Muscle of back (tissue), 3 donors: ENCODE measurements at regions not wholly inside any gene's neighbourhood (a gene's known extent, or its start where the extent isn't known, plus 50 kb on each side); places are given as distances from the start of the nearest gene placed in this dataset.
A peak's percentile ranks its signal among the peaks of the same experiment; 100 is the strongest.
"Not testable (repeated sequence)": the region's sequence is repeated elsewhere in the genome, so short reads cannot be mapped to it uniquely, and the experiment has no call there.

Experiments
- DNase-seq, 3 donors: peaks; one replicate each; pipeline versions ENCODE4 v3.0.0 to v3.0.0-alpha.2; 2013

DNA sequence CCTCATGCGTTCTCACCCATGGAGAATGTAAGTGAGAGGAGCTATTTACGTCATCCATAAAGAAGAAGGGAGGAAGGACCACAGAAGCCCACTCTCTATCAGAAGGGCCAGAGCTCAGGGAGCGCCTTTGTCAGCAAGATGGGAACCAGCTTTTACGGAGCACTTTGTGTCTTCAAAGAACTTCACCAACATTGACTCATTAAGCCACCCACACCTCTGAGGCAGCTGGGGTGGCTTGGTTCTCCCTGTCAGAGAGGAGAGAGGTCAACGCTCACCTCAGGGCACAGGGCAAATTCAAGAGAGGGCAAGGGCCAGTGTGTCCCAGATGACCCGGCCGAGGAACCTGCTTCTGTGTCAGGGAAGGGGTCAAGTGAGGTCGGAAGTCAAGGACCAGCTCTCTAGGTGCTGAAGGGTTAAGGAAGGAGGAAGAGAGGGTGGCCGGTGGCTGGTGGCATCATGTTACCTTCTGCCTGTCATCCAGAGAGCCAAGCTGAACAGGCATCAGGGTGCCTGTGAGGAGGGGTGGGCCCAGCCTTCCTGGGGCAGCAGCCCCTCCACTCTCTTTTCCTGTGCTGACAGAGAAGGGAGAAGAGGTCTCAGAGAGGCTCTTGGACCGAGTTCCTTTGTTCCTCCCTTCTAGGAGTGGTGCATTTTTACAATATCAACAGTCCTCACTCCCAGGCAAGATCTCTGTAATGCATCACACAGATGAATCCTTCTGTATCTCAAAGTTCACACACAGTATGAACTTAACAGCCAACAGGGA lies 109.0 kb downstream of the ETS2 start:
- DNase-seq, result peak in 1 of 3 donors; percentile 65

DNA sequence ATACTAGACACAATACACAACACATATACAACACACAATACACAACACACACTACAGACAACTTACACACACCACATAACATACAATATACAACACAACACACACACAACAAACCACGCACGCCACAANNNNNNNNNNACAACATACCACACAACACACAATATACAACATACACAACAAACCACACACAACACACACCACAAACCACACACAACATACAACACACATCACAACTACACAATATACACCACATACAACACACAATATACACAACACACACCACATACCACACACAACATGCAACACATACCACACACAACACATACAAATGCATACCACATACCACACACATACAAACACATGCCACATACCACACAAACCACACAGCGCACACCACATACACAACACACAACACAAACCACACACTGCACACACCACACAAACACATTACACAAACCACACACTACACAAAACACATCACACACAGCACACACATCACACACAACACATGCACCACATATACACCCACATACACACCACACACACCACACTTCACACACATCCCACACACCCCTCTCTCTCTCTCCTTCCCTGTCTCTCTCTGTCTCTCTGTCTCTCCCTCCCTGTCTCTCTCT lies 108.3 kb downstream of the ETS2 start:
- DNase-seq, result no peak

DNA sequence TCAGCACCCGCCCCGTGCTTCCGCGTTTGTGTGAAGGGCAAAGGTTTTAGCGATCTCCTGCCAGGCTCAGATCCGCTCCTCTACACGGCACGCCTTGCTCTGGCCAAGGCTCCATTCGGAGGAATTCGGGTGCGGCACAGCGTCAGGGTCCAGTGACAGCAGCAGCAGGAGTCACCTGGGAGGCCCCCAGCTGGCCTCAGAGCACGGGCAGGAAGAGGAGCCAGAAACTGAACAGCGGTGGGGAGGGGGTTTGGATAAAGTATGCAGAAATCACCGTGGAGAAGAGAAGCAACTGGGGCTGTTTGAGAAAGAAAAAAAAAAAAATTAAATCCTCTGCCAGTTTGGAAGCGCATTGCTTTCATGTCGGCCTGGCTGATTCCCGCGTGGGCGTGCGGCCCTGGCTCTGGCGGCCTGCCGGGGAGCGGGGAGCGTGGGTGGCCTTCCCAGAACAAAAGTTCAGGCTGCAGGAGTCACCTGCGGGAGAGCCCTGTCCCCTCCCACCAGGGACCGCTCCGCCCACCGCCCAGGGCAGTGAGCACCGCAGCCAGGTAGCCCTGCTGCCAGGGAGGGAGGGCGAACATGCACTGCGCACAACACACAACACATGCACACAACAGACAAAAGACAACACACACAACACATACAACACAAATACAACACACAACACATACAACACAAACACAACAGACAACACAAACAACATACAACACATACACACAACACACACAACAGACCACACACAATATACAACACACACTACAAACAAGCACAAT lies 107.6 kb downstream of the ETS2 start:
- peak in 2 of 3 donors; percentile 76 to 90 for DNase-seq

DNA sequence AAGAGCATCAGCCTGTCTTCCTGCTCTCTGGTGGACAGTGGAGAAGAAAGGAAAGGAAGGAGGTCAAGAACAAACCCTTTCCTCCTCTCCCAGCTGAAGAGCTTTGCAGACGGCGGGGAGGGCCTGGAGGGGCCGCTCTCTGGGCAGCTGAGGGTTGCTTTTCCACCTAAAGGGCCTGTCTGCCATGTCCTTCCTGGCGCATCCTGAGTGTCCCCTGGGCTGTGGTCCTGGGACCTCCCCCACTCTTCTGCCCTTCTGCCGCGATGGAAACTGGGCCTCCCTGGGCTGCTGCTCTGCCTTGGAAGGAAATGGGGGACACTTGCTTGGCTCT lies 107.0 kb downstream of the ETS2 start:
- no peak for DNase-seq

DNA sequence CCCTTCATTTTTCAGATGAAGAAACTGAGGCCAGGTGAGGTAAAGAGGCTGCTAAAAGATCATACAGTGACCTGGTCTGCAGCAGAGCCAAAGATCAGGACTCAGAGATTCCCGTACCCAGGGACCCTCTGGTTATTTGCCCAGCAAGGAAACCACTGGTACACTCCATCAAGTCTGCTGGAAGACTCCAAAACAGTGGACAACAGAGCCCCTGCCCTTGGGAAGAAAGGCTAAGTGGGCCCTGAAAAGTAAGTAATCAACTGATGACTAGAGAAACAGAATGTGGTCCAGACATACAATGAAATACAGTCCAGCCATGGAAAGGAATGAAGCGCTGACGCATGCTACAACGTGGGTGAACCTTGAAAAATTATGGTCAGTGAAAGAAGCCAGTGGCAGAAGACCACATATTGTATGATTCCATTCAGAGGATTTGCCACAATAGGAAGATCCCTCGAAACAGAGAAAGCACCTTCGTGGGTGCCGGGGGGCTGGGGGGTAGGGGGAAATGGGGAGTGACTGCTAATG lies 106.4 kb downstream of the ETS2 start:
- DNase-seq, result no peak

DNA sequence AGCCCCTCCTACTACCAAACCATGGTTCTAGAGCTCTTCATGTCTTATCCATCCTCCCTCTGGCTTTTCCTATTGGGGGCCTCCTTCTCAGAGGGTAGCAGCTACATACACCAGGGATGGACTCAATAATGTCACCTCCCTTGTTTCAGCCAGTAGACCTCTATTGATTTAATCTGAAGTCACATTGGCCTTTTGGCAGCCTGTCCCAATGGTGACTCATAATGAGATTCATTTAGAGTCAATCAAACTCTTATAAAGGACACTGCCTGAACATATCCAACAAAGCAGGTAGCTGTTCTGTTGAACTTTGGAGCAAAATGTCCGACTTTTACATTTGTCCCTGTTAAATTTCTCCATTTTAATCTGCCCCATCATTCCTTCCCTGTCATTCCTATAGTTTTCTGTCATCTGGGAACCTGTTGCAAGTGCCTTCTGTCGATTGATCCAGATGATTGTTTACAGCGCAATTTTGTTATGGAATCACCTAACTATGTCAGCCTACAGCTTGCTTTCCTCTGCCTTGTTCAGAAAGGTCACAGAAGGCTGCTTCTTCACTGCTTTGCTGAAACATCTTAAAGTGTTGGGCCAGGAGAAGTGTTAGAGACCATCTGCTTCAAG lies 105.9 kb downstream of the ETS2 start:
- no peak for DNase-seq

DNA sequence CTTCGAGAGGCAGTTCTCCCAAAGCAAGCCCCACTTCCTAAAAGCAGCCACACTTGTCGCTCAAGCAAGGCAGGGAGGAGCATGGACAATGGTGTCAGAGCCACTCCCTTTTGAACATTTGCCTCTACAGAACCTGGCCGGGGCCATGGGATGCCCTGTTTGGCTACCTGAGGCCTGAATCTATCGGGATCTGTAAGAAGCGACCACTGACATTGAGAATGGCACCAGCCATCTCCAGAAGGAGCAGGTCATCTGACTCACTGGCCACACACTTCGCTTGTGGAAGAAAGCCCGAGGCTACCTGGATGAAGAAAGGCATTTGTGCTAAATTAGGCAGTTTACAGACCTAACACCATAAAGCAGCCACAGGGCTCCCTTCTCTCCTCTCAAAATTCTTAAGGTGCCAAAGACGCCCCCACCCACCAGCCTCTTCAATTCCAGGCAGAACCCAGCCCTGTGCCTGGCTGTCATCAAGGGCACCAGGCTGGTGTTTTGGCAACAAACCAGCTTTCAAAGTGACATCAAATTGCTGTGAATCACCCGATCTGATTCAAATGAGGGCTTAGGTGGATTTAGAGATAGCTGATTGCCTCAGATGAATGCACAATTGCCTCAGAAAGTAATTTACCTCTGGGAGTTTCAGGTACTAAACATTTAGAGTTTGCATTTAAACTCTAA lies 104.8 kb downstream of the ETS2 start:
- DNase-seq, result no peak

DNA sequence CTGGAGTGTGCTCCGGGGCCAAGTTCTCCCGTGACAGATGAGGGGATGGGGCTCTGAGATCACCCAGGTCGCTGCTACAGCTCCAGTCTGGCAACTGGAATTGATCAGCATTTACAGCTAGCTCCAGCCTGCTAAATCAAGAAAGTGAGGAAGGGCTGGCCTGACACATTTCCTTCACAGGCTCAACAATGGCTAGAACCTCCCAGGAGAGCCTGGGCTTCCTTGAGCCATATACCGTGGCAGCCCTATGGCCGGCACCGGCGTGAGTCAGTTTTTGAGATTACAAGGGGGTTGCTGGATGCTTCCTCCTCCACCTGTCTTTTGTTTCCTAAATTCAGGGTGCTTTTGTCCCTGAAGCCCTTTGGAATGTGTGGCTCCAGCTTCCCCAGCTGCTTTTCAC lies 104.2 kb downstream of the ETS2 start:
- no peak for DNase-seq

DNA sequence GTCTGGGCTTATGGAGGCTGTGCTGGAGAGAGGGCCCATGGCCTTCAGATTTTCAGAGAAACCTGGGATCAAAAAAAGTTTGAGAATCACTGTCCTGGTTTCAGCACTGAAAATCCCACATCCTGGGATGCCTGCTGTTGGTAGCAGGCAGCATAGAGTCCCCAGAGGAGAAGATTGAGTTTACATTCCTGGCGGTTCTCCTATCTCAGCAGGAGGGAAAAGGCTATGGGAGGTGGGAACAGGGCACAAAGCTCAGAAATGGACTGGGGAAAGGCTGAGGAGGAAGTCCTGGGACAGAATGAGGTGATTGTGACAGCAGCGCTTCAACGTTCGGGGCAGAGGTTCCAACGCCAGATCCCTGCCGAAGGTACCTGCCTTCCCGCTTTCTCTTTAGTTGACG lies 103.4 kb downstream of the ETS2 start:
- DNase-seq, result no peak

DNA sequence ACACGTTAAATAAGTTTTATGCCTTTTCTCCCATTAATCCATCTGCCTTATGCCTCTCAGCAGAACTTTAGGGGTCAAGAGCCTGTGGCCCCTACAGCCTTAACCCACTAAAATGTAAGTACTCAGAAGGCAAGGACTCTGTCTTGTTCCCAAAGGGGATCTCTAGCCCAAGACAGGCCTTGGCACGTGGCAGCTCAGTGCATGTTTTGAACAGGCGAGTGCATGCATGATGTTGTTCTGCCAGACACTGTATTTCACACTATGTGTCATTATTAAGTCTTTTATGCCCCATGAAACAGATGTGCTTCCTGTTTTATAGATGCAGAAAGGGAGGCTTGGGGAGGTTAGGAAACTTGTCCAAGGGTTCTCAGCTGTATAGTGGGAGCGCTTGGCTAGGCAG lies 102.8 kb downstream of the ETS2 start:
- no peak for DNase-seq

DNA sequence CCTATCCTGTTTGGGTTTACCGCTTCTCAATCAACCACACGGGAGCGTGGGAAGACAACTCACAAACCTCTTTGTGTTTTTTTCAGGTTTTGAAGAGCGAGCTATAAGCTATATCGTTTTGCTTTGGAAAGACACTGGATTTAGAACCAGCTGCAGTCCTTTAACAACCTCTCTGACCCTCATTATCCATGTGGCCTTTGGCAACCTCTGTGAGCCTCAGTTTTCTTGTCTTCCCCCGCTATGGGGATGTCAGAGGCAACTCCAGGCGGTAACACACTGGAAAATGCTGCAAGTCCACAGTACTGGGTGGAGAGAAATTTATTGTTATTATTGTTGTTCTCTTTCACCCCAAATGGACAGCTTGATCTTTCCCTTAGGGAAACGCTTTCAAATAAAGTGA lies 100.0 kb downstream of the ETS2 start:
- DNase-seq, result no peak

DNA sequence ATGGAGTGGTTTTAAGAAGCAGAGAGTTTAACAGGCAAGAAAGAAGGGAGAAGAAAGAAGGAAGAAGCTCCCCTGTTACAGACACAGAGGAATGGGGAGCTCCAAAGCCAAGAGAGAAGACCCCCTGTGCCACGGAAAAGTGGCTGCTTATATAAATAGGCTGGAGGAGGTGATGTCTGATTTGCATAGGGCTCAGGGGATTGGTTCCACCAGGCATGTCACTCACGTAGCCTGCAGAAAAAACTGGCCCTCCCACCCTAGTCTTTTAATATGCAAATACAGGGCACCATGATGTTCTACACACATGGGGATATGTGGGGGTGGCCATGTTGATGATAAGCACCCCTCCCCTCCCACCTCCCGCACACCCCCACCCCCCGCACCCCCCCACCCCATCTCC lies 99.6 kb downstream of the ETS2 start:
- no peak for DNase-seq

DNA sequence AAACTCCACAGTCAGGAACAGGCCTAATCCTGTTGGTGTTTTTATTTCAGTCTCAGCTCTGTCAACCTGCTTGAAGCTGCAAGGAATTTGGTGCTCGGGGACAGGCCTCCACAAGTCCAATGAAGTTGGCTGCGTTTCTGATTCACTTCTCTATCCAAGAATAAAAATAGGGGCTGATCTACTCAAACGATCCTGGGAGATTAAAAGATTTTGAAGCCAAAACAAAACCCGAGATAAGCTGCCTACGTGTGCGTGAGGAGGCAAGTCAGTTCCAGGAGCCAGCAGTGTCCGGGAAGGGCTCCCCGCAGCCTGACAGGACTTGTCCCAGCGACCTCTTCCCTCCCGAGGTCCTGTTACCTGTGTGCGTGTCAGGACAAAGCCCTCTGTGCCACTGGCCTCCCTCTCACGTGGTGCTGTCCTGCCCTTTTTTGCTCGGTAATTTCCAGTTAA lies 98.0 kb downstream of the ETS2 start:
- DNase-seq, result peak in 2 of 3 donors; percentile 52 to 68

DNA sequence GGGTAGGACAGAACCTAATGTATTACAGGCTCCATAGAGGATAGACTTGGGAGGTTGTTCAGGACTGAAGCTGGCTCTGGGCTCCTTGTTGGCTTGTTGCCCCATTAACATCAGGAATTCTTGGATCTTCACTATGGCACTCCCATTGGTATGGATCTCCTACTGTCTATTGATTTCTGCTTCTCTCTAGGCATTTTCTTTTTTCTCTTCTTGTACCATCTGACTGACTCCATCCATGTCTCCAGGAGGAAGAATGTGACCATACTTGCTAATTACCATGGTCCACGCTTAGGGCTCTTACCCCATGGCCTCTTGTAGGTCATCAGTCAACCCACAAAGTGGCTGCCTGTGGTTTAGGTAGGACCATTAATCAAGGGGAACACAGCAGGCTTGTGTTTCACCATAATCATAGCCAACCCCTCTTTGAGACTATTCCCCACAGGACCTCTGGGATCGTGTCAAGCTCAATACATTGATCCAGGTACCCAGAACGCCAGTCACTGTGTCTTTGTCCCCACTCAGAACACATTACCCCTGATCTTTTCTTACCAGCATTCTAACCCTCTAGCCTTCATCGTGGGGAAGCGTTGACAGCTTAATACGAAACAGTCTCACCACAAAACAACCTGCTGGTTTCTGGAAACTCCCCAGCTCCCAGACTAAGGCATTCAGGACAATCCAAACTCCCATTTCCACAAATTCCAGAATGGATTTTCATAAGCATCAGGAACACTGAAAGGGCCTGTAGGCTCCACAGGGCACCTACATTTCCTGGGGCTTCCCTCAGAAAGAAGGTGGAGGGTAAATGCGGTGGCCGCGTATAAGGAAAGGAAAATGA lies 97.1 kb downstream of the ETS2 start:
- DNase-seq, result no peak

DNA sequence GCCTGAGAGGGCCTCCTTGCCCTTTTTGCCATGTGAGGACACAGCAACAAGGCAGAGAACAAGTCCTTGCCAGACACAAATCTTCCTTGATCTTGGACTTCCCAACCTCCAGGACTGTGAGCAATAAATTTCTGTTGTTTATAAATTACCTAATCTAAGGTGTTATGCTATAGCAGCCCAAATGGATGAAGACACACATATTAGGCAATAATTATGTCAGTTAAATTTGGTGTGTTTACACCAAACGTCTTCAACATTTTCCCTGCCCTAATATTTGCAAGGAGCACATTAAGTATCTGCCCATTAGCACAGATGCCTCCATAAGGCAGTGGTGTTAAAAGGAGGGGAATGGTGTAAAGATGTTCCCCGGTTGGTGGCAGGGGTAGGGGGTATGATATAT lies 94.8 kb downstream of the ETS2 start:
- no peak for DNase-seq

DNA sequence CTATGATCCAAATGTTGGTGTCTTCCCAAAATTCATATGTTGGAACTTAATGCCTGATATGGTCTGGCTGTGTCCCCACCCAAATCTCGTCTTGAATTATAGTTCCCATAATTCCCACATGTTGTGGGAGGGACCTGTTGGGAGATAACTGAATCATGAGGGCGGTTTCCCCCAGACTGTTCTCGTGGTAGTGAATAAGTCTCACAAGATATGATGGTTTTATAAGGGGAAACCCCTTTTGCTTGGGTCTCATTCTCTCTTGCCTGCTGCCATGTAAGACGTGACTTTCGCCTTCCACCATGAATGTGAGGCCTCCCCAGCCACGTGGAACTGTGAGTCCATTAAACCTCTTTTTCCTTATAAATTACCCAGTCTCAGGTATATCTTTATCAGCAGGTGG lies 94.3 kb downstream of the ETS2 start:
- DNase-seq, result not testable (repeated sequence)

DNA sequence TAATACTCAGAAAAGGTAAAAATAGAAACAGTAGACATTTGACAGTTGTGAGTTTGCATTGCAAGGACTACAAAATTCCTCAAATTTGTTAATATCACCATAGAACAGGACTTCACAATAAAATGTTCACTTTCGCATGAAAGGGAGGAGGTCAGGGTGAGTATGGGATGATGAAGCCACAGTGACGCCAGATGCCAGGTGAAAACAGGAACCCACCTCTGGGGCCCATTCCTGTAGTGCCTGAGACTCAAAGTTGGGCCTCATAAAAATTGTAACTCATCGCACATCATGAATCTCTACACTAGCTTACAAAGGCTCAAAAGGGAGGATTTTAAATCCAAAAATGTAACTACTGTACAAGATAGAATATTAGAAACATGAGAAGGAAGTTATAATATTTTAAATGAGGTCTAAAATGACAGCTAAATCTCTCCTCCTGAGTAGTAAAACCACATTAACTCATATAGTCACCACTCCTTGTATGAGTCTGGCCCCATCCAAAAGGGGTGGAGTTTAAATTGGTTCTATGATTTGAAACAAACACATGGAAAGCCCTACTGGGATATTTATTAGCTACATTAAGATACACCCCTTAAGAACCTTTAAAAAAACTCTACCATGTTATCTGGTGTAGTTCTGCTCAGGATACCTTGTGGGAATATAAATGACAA lies 93.7 kb downstream of the ETS2 start:
- DNase-seq, result no peak

DNA sequence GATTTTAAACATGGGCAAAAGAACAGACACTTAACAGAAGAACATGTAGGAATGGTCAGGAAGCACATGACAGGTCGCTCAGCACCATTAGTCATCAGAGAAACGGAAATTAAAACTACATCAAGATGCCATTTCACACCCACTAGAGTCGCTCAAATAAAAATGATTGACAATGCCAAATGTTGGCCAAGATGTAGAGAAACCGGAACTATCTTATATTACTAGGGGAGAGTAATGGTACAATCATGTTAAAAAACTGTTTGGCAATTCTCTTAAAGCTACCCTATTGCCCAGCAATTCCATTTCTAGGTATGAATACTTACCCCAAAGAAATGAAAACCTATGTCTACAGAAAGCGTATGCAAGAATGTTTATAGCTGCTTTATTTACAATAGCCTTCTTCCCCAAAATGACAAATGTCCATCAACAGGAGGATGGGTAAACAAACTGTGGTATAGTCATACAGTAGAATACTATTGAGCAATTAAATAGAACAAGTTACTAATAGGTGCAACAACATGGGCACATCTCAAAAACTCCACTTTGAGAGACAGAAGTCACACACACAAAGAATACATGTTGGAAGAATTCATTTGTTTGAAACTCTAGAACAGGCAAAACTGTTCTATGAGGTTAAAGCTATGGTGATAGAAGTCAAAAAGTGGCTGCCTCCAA lies 92.8 kb downstream of the ETS2 start:
- no peak for DNase-seq
